UCSD-AML1 (cell line): ENCODE measurements at regions not wholly inside any gene's neighbourhood (a gene's known extent, or its start where the extent isn't known, plus 50 kb on each side); places are given as distances from the start of the nearest gene placed in this dataset.
A peak's percentile ranks its signal among the peaks of the same experiment; 100 is the strongest.

Source experiments
- DNase-seq: peaks from one replicate; lab custom pipeline; 2025; ENCODE audit not compliant: unreplicated experiment; lab: John Stamatoyannopoulos, UW

DNA sequence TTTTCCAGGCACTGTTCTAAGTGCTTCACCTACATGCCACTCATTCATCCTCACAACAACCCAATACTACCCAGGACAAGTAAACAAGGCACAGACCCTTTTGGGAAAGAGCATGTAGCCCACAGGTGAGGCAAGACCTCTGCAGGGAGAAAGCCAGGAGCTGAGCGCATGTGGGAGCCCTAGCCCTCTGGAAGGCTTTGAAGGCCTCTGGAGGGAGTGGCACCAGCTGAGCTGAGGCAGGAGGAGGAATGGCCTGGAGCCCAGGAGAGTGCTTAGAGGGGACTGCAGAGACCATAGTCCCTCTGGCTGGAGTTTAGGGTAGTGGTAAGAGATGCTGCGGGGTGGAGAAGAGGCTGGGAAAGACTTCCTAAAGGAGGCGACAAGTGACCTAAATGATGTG is 516.5 kb downstream of the FUT8 start:
- no peak for DNase-seq

DNA sequence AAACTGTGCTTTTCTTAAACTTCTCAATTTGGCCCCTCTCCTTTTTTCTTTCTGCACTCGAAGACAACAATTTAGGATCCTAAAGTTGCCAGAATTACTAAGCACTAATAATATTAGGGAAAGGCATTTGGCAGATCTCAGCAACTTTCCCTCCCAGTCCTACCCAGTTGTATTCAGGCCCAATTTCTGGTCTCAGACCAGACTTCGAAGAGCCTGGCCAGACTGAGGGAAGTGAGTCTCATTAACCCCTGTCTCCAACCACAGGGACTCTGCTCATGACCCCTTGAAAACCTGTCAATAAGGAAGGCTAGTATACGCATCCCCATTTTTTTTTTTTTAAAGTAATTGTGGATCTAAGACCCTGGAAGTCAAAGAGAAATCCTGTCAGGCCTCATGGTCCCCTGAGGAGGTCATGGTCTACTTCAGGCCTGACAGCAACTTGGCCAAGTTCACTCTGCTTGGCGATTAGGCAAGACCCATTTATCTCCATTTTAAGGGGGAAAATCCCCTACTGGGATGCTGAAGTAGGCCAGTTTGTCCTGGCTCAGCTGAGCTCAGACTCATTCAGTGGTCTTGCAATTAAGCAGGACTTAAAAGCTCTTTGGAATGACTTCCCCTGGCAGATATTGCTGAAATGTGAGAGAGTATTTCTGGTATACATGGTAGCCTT is 521.0 kb downstream of the FUT8 start:
- no peak for DNase-seq

DNA sequence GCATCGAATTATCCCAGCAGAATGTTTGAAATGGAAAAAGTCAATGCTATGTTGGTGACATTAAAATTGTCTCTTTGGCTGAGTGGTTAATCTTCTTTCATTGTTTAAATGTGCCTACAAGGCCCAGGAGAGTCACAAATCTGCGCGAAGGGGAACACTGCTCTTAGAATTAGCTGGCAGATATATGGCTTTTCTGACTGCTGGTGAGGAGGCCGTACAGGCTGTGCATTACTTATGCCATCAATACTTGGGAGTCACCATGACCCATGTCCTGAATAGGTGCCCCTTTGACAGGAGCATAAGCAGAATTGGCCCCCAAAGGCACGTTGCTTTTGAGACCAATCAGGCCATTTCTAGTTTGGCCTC is 521.5 kb downstream of the FUT8 start:
- DNase-seq: no peak

DNA sequence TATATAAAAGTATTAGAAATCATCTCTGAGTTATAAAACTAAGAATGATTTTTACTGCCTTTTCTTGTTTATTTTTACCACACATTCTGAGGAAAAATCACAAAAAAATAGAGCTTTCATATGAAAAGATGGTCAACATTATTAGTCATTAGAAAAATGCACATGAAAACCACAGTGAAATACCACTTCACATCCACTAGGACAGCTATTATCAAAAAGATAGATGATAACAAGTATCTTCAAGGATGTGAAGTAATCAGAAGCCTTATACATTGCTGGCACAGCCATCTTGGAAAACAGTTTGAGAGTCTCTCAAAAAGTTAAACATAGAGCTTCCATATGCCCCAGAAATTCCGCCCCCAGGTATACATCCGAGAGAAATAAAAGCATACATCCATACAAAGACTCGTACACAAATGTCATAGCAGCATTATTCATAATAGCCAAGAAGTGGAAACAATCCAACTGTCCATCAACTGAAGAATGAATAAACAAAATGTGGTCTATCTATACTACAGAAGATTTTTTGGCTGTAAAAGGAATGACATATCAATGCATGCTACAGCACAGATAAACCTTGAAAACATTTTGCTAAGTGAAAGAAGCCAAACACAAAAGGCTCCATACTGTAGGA is 523.9 kb downstream of the FUT8 start:
- DNase-seq: no peak

DNA sequence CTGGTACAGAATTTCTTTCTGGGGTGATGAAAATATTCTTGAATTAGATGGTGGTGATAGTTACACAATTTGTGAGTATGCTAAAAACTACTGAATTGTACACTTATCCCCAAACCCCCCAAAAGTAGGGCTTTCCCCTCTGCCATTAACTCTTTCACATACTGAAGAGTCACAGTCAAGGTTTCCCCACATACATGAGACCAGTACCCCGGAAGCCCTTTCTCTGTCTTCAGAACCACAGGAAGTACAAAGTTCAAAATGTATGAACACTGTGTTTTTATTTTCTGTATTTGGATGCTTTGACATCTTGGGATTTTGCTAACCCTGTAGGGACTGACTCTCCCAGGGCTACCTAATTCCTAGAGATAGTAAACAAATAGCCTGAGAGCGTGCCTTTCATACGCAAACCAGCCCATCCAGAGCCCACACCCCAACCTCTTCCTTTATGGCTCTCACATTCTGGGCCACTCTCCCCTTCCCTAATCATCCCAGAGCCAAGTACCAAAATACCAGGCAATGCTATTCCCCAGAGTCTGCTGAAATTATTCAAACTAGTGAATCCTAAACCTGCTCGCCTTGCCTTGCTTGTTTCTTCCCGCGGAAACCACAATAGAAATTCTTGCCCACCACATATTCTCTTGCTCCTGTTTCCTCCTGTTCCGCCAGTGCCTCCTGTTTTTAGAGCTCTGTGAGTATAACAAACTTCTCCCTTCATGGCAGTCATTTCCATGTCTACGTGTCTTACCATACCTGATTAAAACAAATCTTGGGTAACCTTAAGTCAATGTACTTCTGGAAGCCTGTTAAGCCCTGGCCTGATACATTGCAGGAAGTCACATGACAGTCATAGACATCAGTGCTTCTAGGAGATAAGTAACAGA is 524.8 kb downstream of the FUT8 start:
- DNase-seq: peak; percentile 15

DNA sequence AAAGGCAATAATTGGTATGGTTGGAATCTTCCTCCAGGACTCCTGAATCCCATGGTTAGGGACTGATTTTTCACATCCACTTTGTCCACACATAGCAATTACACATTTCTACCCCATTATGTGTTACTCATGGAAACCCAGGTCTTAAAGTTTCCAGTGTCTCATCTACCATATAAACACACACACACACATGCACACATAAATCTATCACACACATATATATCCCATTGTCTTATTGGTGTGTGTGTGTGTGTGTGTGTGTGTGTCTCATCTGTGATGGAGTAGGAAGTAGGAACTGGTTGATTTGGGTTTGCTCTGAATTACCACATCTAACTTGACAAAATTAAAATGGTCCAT is 525.4 kb downstream of the FUT8 start:
- DNase-seq: no peak

DNA sequence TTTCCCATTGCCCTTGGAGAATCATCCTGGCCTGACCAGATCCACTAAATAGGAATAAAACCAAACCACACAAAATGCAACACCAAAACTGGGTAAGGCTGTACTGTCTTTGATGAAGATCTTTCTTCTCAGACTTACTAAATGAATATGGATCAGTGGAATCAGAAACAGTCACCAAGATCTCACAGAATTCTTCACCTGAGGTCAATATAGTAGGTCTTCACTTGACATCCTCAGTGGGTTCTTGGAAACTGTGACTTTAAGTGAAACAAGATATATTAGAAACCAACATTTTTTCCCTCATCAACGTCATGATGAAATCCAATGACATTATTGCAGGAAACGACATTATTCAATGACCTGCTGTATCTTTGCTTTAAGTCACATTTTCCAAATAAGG is 526.2 kb downstream of the FUT8 start:
- no peak for DNase-seq

DNA sequence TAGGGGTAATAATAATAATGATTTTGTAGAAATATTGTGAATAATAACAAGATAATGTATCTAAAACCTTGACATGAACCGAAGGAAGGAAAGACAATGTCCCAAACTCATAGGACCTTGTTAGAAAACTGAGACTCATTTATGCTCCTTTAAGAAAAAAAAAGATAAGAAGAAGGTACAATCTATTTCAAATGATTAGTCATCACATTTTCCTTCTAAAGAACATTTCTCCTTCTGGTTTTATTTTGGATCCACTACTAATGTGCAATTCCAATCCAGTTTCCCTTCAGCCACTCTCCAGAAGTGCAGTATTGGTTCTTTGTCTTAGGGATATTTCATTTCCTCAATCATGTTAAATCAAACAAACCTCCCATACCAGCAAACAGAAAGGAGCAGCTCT is 526.7 kb downstream of the FUT8 start:
- DNase-seq: no peak

DNA sequence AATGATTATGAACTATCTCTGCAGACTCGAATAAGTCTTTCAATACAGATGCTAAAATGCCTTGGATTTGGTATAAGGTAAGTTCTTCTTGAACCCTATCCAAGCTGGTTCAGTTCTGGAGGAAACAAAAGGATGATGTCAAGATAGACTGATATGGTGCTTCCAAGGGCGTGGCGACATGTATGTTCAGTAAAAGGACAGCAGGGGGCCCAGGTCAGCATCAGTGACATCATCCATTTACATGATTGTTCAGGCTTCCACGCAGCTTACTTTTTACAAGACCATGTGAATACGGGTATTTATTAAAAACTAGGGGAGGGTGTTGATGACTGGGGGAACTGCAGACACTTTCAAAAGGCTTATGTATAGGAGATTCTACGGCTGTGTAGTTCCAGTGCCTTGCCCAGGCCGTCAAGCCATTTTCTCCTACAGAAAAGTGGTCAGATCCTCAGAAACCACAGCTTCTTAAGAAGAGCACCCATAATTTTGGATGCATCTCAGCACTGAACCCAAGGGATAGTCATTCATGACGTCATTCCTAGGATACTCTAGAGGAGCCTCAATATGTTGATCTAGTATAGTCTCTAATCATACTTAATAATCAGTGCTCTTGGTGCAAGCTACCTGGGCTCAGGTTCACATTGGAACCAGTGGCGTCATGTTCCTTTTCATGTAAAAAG is 527.7 kb downstream of the FUT8 start:
- DNase-seq: no peak

DNA sequence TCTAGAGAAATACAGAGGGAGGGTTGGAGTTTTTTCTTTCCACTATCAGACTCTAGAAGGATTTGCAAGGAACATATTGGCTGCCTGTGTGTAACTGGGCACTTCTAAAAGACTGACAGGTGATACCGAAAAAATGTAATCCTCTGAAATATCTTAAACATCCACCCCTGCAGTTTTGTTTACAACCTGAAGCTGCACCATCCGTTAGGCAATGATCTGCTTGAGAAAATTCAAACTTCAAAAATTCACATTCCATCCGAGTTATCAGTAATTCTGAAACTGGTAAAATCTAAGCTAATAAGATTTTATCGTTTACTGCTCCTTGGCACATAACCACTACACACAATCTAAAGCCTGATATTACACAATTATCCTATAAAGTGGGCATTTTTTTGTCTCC is 528.6 kb downstream of the FUT8 start:
- DNase-seq: no peak

DNA sequence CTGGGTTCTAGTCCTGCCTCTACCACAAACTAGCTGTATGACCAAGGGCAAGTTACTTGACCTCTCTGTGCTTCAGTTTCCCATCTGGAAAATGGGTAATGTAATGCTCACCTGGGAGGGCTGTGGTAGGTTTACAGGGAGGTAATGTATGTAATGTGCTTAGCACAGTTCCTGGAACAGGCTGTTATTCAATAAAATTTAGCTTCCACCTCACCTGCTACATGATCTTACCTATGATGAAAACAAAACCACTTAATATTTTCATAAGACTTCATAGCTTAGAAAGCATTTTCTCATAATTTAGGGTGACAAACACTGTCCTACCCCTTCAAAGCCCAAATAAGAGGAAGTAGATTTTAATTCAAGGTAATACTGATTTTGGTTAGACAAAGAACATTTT is 530.6 kb downstream of the FUT8 start:
- DNase-seq: no peak

DNA sequence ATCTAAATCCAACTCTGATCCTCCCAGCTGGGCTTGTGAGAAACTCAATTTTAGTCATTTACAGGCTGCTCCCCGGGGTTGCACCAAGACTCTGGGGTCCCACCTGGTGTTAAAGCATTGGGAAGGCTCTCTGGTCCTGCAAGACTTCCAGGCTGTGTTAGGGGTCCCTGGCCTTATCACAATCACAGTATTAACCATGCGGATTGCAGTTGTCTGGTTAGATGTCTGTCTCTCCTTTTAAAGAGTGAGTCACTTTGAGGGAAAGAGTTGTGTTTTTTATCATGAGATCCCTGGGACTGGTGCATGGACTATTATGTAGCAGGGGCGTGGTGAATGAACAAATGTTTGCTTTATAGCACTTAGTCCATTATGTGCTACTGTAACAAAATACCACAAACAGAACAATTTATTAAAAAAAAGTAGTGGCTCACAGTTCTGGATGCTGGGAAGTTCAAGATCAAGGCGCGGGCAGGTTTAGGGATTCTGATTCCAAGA is 531.4 kb downstream of the FUT8 start:
- no peak for DNase-seq

DNA sequence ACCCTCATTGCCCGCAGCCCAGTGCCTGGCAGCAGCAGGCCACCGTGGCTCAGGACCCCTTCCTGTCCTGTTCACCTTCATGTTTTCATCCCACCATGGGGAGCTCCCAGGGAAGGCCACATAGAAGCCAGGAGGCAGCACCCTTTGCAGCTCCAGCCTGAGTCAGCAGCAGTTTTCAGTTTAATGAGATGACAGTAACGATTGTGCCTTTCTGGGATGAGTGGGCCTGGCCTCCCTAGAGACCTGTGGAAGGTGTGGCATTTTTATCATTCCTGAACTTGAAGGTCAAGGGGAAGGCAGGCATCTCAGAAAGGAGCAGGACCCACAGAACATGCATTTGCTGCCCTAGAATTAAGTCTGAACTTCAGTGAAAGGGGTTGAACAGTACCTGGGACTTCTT is 532.8 kb downstream of the FUT8 start:
- DNase-seq: no peak

DNA sequence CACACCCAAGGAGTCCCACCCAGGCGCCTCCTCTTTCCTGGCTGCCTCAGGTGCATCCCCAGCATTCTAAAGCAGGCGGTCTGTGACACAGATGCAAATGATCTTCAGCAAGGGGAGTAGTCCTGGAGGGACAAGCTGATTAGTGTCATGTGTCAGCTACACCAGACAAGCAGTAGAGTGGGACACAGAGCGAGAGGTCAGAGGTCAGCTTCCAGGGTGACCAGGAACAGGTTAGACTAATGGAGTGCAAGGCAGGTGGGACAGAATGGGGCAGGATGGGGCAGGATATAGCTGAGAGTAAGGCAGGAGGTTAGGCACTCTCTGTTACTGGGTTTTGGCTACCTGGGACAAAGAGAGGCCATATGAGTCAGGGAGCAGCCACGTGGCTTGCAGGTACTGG is 534.0 kb downstream of the FUT8 start:
- no peak for DNase-seq

DNA sequence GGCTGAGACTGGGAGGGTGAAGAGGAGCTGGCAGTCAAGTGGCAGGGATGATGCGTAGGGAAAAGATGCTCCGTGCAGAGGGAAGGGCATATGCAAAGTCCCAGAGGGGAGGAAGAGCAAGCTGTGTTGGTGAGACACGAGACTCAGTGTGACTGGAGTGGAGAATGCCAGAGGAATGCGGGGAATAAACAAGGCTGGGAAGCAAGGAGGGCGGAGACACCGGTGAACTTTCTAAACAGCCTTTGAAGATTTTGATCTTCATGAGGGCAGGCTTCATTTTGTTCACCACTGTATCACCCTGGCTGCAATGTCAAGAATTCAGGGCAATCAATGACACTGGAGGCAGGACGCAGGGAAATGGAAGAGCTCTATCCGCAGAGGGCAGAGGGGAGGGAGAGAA is 535.8 kb downstream of the FUT8 start:
- no peak for DNase-seq

DNA sequence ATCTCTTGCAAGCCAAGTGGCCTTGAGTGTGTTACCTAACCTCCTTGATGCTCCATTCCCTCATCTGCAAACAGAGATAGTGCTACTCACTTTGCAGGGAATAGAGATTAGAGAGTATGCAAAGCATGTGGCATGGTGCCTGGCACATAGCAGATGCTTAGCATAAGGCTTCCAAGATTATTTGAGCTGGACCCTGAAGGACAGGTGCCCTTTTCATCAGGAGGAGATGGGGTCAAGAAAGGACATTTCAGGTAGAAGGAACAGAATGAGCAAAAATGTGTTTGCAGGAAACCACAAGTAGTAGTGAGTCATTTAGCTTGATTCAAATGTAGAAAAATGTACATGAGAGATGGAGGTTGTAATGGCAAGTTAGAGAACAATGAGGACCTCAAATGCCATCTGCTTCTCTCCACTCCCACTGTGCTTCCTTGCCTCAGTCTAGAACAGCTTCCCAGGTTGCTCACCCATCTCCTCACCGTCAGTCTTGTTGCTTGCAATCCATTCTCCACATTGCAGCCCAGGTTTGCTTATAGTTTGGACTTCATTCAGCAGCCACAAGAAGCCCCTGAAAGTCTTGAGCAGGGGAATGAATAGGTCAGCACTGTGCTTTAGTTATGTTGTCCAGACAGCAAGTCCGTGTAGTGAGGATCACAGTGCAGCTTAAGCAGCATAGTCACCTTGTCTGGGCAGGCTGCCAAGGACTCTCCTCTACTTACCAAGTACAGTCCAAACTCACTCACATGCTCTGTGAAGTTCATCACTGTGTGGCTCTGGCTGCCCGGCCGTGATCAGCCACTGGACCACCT is 536.3 kb upstream of the CCDC196 start:
- no peak for DNase-seq

DNA sequence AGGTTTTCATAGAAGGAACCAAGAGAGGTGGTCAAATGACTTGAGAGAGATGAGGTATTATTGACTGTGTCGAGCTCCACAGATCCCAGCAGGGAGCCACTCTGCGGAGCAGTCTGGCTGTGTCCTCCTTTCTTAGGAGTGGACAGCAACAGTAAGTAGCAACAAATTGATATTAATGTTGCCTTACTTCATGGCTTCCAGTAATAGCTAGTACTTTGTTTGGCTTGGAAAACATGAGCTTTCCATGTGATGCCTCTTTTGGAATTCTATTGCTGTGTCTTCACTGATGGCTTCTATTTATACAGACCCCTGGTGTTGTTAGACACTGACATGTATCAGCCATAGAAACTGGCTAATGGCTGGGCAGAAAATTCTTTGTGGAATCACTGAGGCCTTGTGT is 531.2 kb upstream of the CCDC196 start:
- no peak for DNase-seq

DNA sequence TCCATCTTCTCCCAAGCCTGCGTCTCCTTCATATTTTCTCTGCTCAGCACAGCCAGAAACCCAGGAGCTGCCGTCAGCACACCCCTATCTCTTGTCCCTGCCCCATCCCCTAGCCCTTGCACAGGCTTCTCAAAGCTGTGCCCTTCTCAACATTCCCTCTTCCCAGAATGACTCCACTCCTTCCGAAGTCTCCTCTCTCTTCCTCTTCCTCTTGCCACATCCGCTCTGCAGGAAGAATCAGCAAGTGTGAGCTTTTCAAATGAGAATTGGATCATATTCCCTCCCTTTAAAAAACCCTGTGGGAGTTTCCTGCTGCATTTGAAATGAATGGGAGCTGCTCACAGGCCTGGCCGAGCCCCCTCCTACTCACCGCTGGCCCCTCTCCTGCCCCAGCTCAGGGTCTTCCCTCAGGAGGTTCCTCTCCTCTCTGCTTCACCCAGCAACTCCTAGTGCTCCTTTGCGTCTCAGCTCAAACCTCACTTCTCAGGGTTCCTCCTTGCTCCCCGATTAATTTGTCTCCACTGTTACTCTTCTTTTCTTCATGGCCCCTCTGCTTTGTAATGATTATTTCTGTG is 528.5 kb upstream of the CCDC196 start:
- no peak for DNase-seq

DNA sequence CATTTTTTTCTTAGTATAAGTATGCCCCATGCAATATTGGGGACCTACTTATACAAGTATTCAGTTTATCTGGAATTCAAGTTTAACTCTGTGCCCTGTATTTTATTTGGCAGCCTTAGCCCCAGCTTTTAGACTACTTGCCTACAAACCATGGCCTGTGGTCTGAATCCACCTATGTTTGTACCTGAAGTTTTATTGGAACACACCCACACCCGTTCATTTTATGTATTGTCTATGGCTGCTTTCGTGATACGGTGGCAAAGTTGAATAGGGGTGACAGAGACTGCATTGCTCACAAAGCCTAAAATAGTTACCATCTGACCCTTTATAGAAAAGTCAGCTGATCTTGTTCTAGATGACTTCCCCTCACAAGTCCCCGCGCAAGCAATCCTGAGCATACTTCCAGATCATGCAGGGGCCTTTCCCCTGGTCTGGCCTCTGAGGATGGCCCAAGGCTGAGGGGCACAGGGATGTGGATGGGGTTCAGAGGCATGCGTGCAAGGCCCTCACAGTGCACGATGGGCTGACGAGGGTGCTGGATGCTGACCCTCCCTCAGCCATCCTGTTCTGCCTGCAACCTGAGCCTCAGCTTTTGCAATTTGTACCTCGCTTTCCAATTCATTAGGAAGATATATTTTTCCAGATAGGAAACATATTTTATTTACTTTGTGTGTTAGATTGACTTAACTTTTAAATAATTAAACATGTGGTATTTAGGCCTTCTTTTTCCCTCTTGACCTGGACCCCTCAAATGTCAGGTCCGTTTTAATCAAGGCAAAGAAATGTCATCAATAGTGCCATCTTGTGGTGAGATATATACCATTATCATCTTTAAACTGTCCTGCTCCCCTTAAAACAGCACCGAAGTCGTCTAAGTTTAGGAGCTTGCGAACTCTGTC is 527.3 kb upstream of the CCDC196 start:
- DNase-seq: no peak
